HFF-Myc (cell line): ENCODE measurements at regions not wholly inside any gene's neighbourhood (a gene's known extent, or its start where the extent isn't known, plus 50 kb on each side); places are given as distances from the start of the nearest gene placed in this dataset.

Experiments
- DNase-seq: peaks from one replicate; pipeline ENCODE4 v3.0.0-alpha.2; 2011; ENCODE audit warnings: low read depth; ENCODE audit errors: extremely low read depth
- H3K4me3 ChIP-seq: replicated peaks from 2 replicates; pipeline ENCODE4 v1.5.1; 2011; ENCODE audit warnings: low read depth, mild to moderate bottlenecking, control low read depth, low read length
- CTCF ChIP-seq: IDR thresholded peaks from 2 replicates; pipeline ENCODE4 v1.5.1; 2012; ENCODE audit warnings: mild to moderate bottlenecking, low read depth, low read length, control low read depth; ENCODE audit errors: missing control alignments

- no peak overlapping the region for H3K4me3 ChIP-seq
- no peak for DNase-seq
- no peak for TF ChIP-seq CTCF
Observed at GRCh38 chr15:69812861-69813261, 284.9 kb downstream of the TLE3 start.

- DNase-seq, result no peak
- no peak for TF ChIP-seq CTCF
- no peak overlapping the region for H3K4me3 ChIP-seq
Observed at GRCh38 chr15:69813881-69814280, 283.8 kb downstream of the TLE3 start.

GRCh38 chr15:69814932-69815331, 282.8 kb downstream of the TLE3 start:
- no peak for TF ChIP-seq CTCF
- no peak for DNase-seq
- H3K4me3 ChIP-seq, result no peak overlapping the region

- H3K4me3 ChIP-seq, result no peak overlapping the region
- no peak for TF ChIP-seq CTCF
- DNase-seq, result no peak
Observed at GRCh38 chr15:69815793-69816192, 281.9 kb downstream of the TLE3 start.

GRCh38 chr15:69816522-69816921, 281.2 kb downstream of the TLE3 start:
- DNase-seq, result no peak
- no peak overlapping the region for H3K4me3 ChIP-seq
- no peak for TF ChIP-seq CTCF

GRCh38 chr15:69818529-69818928, 279.2 kb downstream of the TLE3 start:
- TF ChIP-seq CTCF, result no peak
- no peak for DNase-seq
- no peak overlapping the region for H3K4me3 ChIP-seq

- DNase-seq, result no peak
- no peak for TF ChIP-seq CTCF
- no peak overlapping the region for H3K4me3 ChIP-seq
Observed at GRCh38 chr15:69819371-69819770, 278.3 kb downstream of the TLE3 start.
